ENCODE measurements at regions not wholly inside any gene's neighbourhood (a gene's known extent, or its start where the extent isn't known, plus 50 kb on each side); places are given as distances from the start of the nearest gene placed in this dataset.
"Not testable (repeated sequence)": the region's sequence is repeated elsewhere in the genome, so short reads cannot be mapped to it uniquely, and the experiment has no call there.

DNA sequence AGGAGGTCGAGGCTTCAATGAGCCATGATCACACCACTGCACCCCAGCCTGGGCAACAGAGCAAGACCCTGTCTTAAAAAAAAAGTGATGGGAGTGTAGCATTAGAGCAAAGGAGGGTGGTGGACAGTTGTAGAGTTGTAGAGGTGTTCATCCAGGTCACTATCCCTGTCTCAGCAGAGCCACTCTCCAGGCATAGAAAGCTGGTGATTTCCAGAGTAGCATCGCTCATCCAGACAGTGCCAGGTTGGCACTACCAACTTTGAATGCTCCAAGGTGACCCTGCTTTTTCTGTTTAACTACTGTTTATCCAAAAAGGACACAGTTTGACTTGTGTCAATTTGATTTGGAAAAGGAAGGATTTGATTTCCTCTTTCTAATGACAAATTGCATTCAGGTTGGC is 147.3 kb downstream of the USP46 start:
- WGBS, 2 donors = 79 to 84% methylated on average over 2 of the region's 2 CpGs
- intact Hi-C loops (cut with DNase I; ENCODE audit: low total_unique reads) = no loop called here
- DNase-seq (ENCODE audit: low spot score in 2 of 2) = no peak
- H3K4me3 ChIP-seq (ENCODE audit: low read depth, poor library complexity, severe bottlenecking) = no peak overlapping the region
- TF ChIP-seq, protein P1, sequence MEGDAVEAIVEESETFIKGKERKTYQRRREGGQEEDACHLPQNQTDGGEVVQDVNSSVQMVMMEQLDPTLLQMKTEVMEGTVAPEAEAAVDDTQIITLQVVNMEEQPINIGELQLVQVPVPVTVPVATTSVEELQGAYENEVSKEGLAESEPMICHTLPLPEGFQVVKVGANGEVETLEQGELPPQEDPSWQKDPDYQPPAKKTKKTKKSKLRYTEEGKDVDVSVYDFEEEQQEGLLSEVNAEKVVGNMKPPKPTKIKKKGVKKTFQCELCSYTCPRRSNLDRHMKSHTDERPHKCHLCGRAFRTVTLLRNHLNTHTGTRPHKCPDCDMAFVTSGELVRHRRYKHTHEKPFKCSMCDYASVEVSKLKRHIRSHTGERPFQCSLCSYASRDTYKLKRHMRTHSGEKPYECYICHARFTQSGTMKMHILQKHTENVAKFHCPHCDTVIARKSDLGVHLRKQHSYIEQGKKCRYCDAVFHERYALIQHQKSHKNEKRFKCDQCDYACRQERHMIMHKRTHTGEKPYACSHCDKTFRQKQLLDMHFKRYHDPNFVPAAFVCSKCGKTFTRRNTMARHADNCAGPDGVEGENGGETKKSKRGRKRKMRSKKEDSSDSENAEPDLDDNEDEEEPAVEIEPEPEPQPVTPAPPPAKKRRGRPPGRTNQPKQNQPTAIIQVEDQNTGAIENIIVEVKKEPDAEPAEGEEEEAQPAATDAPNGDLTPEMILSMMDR (IDR thresholded peaks at IDR 0.05) = no peak
- TF ChIP-seq POLR2A (IDR thresholded peaks at IDR 0.05) = no peak

DNA sequence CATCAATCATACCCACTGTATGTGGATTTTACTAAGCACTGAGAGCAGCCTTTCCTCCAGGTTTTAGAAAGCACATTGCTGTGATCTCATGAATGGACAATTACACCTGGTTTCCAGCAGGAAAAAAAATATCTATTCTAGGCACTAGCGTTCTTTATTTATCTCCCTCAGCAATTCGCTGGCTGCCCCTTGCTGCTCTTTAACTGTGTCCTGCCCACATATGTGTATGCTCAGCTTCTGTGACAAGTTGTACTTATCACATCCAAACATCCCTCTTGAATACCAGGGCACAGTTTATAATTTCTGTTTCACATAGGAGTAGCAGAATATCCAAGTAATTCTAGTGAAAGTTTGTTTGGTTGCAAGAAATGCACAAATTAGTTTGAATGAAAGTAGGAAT is 146.8 kb downstream of the USP46 start:
- no peak for TF ChIP-seq POLR2A (IDR thresholded peaks at IDR 0.05)
- TF ChIP-seq, protein P1 (IDR thresholded peaks at IDR 0.05) = no peak
- 24 to 37% methylated on average over 2 of the region's 2 CpGs for WGBS, 2 donors
- H3K4me3 ChIP-seq (ENCODE audit: low read depth, poor library complexity, severe bottlenecking) = no peak overlapping the region
- intact Hi-C loops (cut with DNase I; ENCODE audit: low total_unique reads) = no loop called here
- DNase-seq (ENCODE audit: low spot score in 2 of 2) = no peak

DNA sequence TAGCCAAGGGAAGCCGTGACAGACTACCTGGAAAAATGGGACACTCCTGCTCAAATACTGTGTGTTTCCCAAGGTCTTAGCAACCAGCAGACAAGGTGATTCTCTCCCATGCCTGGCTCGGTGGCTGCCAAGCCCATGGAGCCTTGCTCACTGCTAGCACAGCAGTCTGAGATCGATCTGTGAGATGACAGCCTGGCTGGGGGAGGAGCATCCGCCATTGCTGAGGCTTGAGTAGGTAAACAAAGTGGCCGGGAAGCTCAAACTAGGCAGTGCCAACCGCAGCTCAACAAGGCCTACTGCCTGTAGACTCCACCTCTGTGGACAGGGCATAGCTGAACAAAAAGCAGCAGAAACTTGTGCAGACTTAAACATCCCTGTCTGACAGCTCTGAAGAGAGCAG is 137.0 kb downstream of the USP46 start:
- H3K4me3 ChIP-seq (ENCODE audit: low read depth, poor library complexity, severe bottlenecking); DNase-seq (ENCODE audit: low spot score in 2 of 2); intact Hi-C loops (cut with DNase I; ENCODE audit: low total_unique reads): not testable (repeated sequence)
- WGBS, 2 donors = 80 to 83% methylated on average over 6 of the region's 6 CpGs

- no peak for DNase-seq (ENCODE audit: low spot score in 2 of 2)
- H3K4me3 ChIP-seq (ENCODE audit: low read depth, poor library complexity, severe bottlenecking) = no peak overlapping the region
- WGBS, 2 donors = 77 to 79% methylated on average over 2 of the region's 2 CpGs
- intact Hi-C loops (cut with DNase I; ENCODE audit: low total_unique reads) = no loop called here
- TF ChIP-seq, protein P1 (IDR thresholded peaks at IDR 0.05) = no peak
- no peak for TF ChIP-seq POLR2A (IDR thresholded peaks at IDR 0.05)
These were observed 129.1 kb downstream of the USP46 start for GRCh38 chr4:52529983-52530382.

- no peak overlapping the region for H3K4me3 ChIP-seq (ENCODE audit: low read depth, poor library complexity, severe bottlenecking)
- no peak for TF ChIP-seq POLR2A (IDR thresholded peaks at IDR 0.05)
- TF ChIP-seq, protein P1 (IDR thresholded peaks at IDR 0.05) = no peak
- intact Hi-C loops (cut with DNase I; ENCODE audit: low total_unique reads) = no loop called here
- no peak for DNase-seq (ENCODE audit: low spot score in 2 of 2)
- WGBS, 2 donors = 86 to 92% methylated on average over 5 of the region's 5 CpGs
These were observed 123.3 kb downstream of the USP46 start for GRCh38 chr4:52535793-52536192.
